GM19328 (cell line): ENCODE measurements at regions not wholly inside any gene's neighbourhood (a gene's known extent, or its start where the extent isn't known, plus 50 kb on each side); places are given as distances from the start of the nearest gene placed in this dataset.

ENCODE experiments used
- ATAC-seq: cut with Tn5 transposase; IDR thresholded peaks from one replicate; pipeline ENCODE4 v1.9.1; 2021; ENCODE audit warnings: mild to moderate bottlenecking, moderate library complexity; ENCODE audit not compliant: unreplicated experiment

- ATAC-seq: no peak
These were observed 377.1 kb upstream of the KITLG start for GRCh38 chr12:88957358-88957757.

GRCh38 chr12:88955531-88955930 is 375.3 kb upstream of the KITLG start:
- no peak for ATAC-seq

GRCh38 chr12:88953029-88953586 is 372.8 kb upstream of the KITLG start:
- ATAC-seq: no peak

GRCh38 chr12:88952562-88952942 is 372.3 kb upstream of the KITLG start:
- no peak for ATAC-seq

DNA sequence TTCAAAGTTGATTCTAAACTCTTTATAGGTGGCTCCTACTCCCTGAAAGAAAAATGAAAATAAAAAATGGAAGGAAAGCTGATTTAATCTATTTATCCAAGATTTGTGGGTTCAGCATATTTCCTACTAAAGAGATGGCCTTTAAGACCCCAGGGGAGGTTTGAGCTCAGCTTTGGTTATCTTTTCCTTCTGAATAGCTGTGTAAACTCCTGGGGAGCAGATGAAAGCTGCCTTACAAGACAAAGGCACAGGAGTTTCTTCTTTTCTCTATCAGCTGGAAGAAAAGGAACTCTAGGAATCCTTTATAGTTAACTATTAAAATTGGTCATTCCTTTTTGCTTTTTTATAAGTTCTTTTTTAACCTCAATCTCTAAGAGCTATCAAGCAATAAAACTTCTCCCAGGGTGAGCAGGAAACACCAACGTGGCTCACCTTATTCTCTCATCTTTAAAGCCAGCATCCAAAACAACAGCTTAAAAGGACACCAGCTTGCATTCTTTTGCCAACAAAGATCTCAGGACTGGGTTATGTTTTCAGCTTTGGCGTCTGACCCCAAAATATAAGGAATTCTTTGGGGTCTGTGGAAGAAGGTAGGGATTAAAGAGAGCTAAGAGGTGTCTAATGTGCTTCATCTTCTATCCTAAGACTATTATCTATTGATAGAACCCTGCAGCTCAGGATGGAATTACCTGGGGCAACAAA is 371.7 kb upstream of the KITLG start:
- no peak for ATAC-seq

- ATAC-seq: no peak
These were observed 370.9 kb upstream of the KITLG start for GRCh38 chr12:88951177-88951576.

DNA sequence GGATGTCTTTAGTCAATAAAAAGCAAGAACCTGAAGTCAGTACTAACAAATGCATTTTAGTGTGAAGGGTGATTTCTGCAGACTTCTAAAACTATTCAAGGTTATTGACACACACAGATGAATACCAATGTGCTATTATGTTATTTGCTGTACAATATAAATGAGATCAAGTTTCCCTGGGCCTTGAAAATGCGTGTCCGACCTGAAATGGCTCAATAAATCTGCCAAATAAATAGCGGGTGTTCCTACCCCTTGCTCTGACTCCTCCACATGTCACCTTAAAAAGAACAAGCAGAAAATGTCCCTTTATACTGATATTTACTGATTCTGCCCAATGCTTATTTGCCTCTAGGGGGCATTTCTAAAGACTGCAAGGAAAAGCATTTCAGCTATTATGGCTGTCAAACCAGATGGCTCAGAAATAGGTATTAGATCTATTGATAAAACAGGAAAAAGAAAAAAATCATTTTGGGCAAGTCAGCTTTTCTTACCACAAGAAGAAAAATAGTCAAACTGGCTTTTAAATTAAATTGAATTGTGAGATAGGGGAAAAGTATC is 367.3 kb upstream of the KITLG start:
- no peak for ATAC-seq

DNA sequence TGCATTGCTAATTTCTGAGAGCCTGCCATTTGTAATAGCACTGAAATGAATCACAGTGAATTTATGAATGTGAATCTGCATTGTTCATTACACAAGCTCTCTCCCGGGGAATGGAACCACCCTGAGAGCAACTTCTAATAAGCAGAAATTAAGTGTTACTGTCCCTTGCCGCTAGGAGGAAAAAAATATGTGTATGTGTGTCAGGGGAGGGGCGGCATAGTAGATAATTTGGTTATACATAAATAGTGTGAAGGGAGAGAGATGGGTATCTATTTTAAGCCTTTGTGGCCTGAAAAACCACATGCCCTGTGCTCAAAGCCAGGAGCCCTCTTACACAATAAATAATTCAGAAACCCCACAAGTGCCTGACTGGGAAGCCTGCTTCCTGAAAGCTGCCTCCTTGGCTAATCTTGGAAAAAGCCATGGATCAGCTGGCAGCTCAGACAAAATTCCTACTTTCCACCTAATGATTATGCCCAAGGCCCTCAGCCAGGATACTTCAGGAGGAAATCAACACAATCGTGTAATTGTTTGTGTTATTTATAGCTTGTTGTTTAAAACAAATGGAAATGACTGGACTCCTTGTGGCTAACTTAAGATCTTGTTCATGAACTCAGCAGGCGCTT is 366.2 kb upstream of the KITLG start:
- ATAC-seq: peak; percentile 56

DNA sequence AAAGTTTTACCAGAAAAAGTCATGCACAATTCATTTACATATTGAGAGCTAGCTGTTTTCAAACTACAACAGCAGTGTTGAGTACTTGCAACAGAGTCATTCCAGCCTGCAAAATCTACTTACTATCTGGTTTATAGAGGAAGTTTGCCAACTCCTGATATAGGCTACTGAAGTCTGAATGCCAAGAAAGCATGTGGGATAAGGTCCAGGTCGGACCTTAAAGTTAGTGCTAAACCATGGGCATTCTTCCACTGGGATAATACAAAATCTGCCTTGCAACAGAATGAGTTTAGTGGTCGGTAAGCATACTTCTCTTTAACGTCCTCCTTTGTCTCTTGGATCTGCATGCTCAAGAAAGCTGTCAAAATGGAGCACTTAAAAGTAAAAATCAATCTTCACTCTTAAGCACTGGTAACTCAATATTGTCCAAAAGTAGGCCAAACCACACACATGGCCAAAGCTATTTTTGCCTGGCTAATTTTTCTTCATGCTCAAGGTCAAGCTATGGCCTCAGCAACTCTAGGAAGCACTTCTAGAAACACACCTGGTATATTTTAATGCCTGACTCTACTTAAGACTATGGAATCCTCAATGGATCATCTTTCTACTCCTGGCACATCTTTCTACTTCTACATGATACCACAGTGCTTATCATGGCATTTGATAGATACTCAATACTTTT is 364.9 kb upstream of the KITLG start:
- ATAC-seq: no peak

DNA sequence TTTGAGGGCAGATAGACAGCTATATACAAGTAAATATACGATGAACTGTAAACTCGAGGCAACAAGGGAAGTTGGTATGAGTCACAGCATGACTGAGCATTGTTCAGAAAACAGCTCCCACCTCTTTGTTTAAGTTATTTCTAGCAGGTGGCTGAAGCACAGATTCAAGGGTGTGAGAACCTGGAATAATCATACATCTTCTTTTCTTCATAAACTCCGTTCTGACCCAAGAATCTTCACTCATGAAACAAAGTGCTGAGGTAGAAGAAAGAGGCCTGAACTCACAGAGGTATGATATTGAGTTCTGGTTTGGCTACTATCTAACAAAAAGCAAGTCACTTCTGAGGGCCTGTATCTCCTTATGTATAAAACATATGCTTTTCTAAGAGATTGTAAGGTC is 364.1 kb upstream of the KITLG start:
- no peak for ATAC-seq

- no peak for ATAC-seq
These were observed 360.6 kb upstream of the KITLG start for GRCh38 chr12:88940854-88941253.

DNA sequence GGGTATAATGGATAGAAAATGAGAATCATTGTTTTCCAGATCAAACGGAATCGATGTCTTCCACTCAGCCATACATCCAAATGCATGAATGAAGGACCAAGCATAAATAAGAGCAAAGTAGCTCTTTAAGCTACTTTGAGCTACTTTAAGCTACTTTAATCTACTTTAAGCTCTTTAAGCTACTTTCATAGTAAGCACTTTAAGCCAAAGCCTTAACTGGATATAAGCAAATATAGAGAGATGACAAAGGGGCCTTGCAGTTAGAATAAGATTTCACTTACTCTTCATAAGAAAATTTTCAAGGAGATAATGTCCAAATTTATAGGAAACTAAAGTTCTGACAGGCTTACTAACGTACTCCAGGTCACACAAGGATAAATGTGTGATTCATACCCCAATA is 355.6 kb upstream of the KITLG start:
- ATAC-seq: no peak

GRCh38 chr12:88934163-88934747 is 354.0 kb upstream of the KITLG start:
- no peak for ATAC-seq

DNA sequence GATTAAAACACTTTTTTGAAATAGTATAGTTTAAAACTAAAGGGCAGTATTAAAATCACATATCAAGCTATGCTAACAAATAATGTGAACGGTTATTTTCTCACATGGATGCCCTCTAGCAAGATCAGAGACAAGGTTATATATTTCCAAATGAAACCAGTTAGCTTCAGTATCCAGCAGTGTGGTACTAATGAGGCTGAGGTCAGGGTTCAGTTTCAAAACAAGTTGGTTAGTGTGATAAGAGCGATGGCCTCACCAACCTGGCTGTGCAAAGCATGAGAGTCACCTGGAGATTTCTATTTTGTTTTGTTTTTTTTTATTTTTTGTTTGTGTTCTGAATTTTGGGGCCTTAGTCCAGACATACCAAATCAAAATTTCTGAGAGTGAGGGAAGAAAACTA is 352.2 kb upstream of the KITLG start:
- no peak for ATAC-seq

GRCh38 chr12:88931598-88931997 is 351.3 kb upstream of the KITLG start:
- no peak for ATAC-seq

GRCh38 chr12:88925454-88925853 is 345.2 kb upstream of the KITLG start:
- ATAC-seq: no peak

DNA sequence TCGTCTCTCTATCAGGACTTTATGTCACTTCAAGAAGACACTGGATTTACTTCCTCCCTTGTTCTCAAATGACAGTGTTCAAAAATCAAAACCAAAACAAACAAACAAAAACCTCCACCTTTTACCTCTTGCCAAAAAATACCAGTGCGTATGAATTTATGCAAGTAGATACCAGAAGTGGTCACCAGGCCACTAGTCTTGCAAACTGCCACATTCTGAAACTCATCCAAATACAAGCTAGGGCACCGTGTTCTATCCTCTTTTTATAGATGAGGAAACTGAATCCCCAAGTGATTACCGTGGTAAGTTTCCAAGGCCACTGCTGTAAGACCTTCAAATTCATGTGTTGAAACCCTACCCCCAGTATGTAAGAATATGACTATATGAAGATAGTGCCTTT is 343.9 kb upstream of the KITLG start:
- no peak for ATAC-seq

- ATAC-seq: no peak
These were observed 343.4 kb upstream of the KITLG start for GRCh38 chr12:88923631-88924030.

- ATAC-seq: no peak
These were observed 342.5 kb upstream of the KITLG start for GRCh38 chr12:88922816-88923215.

- no peak for ATAC-seq
These were observed 341.7 kb upstream of the KITLG start for GRCh38 chr12:88921890-88922532.

- no peak for ATAC-seq
These were observed 341.2 kb upstream of the KITLG start for GRCh38 chr12:88921434-88921833.
